ENCODE measurements at regions not wholly inside any gene's neighbourhood (a gene's known extent, or its start where the extent isn't known, plus 50 kb on each side); places are given as distances from the start of the nearest gene placed in this dataset.

- no peak overlapping the region for H3K27ac ChIP-seq
- 77 to 85% methylated on average over 2 to 7 of the region's 7 CpGs for WGBS, 2 donors (ENCODE audit: low coverage in 1 of 2)
- no peaks in the 10 kb centered on the region for H3K36me3 ChIP-seq
- H3K9me3 ChIP-seq: no peaks in the 10 kb centered on the region
- TF ChIP-seq EP300 (IDR thresholded peaks at IDR 0.05; ENCODE audit: low read depth) (no peak), POLR2A (IDR thresholded peaks at IDR 0.05) (no peak), CTCF (IDR thresholded peaks at IDR 0.05) (no peak), POLR2AphosphoS5 (IDR thresholded peaks at IDR 0.05) (no peak)
- H3K4me1 ChIP-seq: no peaks in the 10 kb centered on the region
- in situ Hi-C loops (cut with MboI; ENCODE audit: low pct_ligation_motif_present in 1 of 4, low pct_unique_long_range_greater_than_20kb in 1 of 4, low sequenced_read_pairs in 3 of 4): no loop called here
- H3K4me3 ChIP-seq: no peak overlapping the region
- no peak for DNase-seq
- intact Hi-C loops (cut with DNase I; ENCODE audit: low total_unique reads): no loop called here
- H3K27me3 ChIP-seq: no peaks in the 10 kb centered on the region
These were observed 355.4 kb upstream of the RBFOX1 start for GRCh38 chr16:6977291-6977690.

DNA sequence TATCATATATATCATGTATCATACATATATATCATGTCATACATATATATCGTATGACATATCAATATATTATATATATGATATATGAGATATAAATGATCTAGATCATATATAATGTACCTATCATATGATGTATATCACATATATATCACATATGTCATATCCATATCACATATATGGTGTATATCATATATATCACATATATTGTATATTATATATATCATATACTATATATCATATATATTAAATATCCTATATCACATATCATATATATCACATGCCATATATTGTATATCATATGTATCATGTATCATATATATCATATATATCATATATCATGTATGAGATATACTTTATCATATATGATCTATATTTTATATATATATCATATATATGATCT, 355.9 kb upstream of the RBFOX1 start:
- Histone ChIP-seq H3K9me3 (no peaks in the 10 kb centered on the region), H3K4me1 (no peaks in the 10 kb centered on the region), H3K36me3 (no peaks in the 10 kb centered on the region), H3K4me3 (no peak overlapping the region), H3K27me3 (no peaks in the 10 kb centered on the region), H3K27ac (no peak overlapping the region)
- in situ Hi-C loops (cut with MboI; ENCODE audit: low pct_ligation_motif_present in 1 of 4, low pct_unique_long_range_greater_than_20kb in 1 of 4, low sequenced_read_pairs in 3 of 4): no loop called here
- no peak for TF ChIP-seq CTCF (IDR thresholded peaks at IDR 0.05)
- TF ChIP-seq POLR2AphosphoS5 (IDR thresholded peaks at IDR 0.05): no peak
- no peak for TF ChIP-seq EP300 (IDR thresholded peaks at IDR 0.05; ENCODE audit: low read depth)
- no peak for TF ChIP-seq POLR2A (IDR thresholded peaks at IDR 0.05)
- intact Hi-C loops (cut with DNase I; ENCODE audit: low total_unique reads): no loop called here
- WGBS, 2 donors (ENCODE audit: low coverage in 1 of 2): 86 to 97% methylated on average over 1 of the region's 1 CpG
- DNase-seq: no peak

- intact Hi-C loops (cut with DNase I; ENCODE audit: low total_unique reads) (no loop called here), in situ Hi-C loops (cut with MboI; ENCODE audit: low pct_ligation_motif_present in 1 of 4, low pct_unique_long_range_greater_than_20kb in 1 of 4, low sequenced_read_pairs in 3 of 4) (no loop called here)
- no peaks in the 10 kb centered on the region for H3K27me3 ChIP-seq
- H3K9me3 ChIP-seq: no peaks in the 10 kb centered on the region
- TF ChIP-seq CTCF (IDR thresholded peaks at IDR 0.05): no peak
- TF ChIP-seq POLR2A (IDR thresholded peaks at IDR 0.05): no peak
- no peak for TF ChIP-seq POLR2AphosphoS5 (IDR thresholded peaks at IDR 0.05)
- TF ChIP-seq EP300 (IDR thresholded peaks at IDR 0.05; ENCODE audit: low read depth): no peak
- no peak overlapping the region for H3K4me3 ChIP-seq
- WGBS, 2 donors (ENCODE audit: low coverage in 1 of 2): 85 to 100% methylated on average over 1 to 3 of the region's 3 CpGs
- no peak overlapping the region for H3K27ac ChIP-seq
- H3K4me1 ChIP-seq: no peaks in the 10 kb centered on the region
- H3K36me3 ChIP-seq: no peaks in the 10 kb centered on the region
- no peak for DNase-seq
These were observed 362.3 kb upstream of the RBFOX1 start for GRCh38 chr16:6970171-6970857.

DNA sequence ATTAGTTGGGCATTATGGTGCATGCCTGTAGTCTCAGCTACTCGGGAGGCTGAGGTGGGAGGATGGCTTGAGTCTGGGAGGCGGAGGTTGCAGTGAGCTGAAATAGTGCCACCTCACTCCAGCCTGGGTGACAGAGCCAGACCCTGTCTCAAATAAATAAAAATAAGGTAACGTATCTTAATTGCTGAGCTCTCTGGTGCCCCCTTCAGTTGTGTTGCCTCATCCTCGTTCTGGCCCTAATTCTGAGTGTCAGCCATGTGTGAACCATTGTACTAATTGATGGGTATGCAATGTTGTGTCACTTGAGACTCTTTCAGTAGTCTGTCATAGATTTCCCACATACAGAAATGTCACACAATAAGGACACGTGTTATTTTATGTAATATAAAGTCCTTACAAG, 363.1 kb upstream of the RBFOX1 start:
- 82% methylated on average over 3 to 5 of the region's 5 CpGs for WGBS, 2 donors (ENCODE audit: low coverage in 1 of 2)
- in situ Hi-C loops (cut with MboI; ENCODE audit: low pct_ligation_motif_present in 1 of 4, low pct_unique_long_range_greater_than_20kb in 1 of 4, low sequenced_read_pairs in 3 of 4) (no loop called here), intact Hi-C loops (cut with DNase I; ENCODE audit: low total_unique reads) (no loop called here)
- no peak for DNase-seq
- Histone ChIP-seq H3K27ac (no peak overlapping the region), H3K27me3 (no peaks in the 10 kb centered on the region), H3K4me1 (no peaks in the 10 kb centered on the region), H3K36me3 (no peaks in the 10 kb centered on the region), H3K4me3 (no peak overlapping the region), H3K9me3 (no peaks in the 10 kb centered on the region)
- TF ChIP-seq POLR2A (IDR thresholded peaks at IDR 0.05) (no peak), EP300 (IDR thresholded peaks at IDR 0.05; ENCODE audit: low read depth) (no peak), CTCF (IDR thresholded peaks at IDR 0.05) (no peak), POLR2AphosphoS5 (IDR thresholded peaks at IDR 0.05) (no peak)

All from transverse colon (tissue), 4 donors.